Activated T-cell treated with anti-CD3 and anti-CD28 coated beads, Interleukin-2, amount 50 U/mL, for 72 hours (primary cell): ENCODE measurements at regions not wholly inside any gene's neighbourhood (a gene's known extent, or its start where the extent isn't known, plus 50 kb on each side); places are given as distances from the start of the nearest gene placed in this dataset.

ENCODE experiments used
- ATAC-seq, 2 donors: fragments of 150-1000 bp; cut with Tn5 transposase; replicated peaks in 1 of 2; 2 replicates each; pipeline ENCODE4 v1.10.0; 2021; ENCODE audit warnings: moderate library complexity in 2 of 2, mild to moderate bottlenecking in 1 of 2
- DNase-seq, 2 donors: peaks; one replicate each; pipeline ENCODE4 v3.0.0; 2021 to 2022; ENCODE audit warnings: mixed read lengths in 1 of 2
- H3K27ac Mint-ChIP-seq: one replicate; pipeline ENCODE4 v1.8.0; 2022; ENCODE audit warnings: mild to moderate bottlenecking, moderate library complexity, mixed read lengths
- H3K27me3 Mint-ChIP-seq: one replicate; pipeline ENCODE4 v1.8.0; 2022; ENCODE audit warnings: low read depth, mixed read lengths
- H3K36me3 Mint-ChIP-seq, 2 donors: one replicate each; pipeline ENCODE4 v1.8.0; 2022; ENCODE audit warnings: mixed read lengths in 2 of 2, mild to moderate bottlenecking in 1 of 2; ENCODE audit not compliant: insufficient read depth in 2 of 2
- H3K4me1 Mint-ChIP-seq: one replicate; pipeline ENCODE4 v1.8.0; 2022; ENCODE audit warnings: low read depth, mixed read lengths
- H3K4me3 Mint-ChIP-seq, 2 donors: one replicate each; pipeline ENCODE4 v1.8.0; 2022; ENCODE audit warnings: mild to moderate bottlenecking in 2 of 2, mixed read lengths in 2 of 2, moderate library complexity in 2 of 2
- H3K9me3 Mint-ChIP-seq, 2 donors: one replicate each; pipeline ENCODE4 v1.8.0; 2022; ENCODE audit warnings: mixed read lengths in 2 of 2

GRCh38 chr9:107807183-107807582 lies 317.6 kb upstream of the KLF4 start:
- no peaks in the 10 kb centered on the region for H3K27me3 Mint-ChIP-seq
- no peak for DNase-seq
- H3K27ac Mint-ChIP-seq, result no peak overlapping the region
- peaks cover 2 to 5% of the 10 kb centered on the region in 2 donors for H3K9me3 Mint-ChIP-seq
- no peak for ATAC-seq
- H3K4me1 Mint-ChIP-seq, result no peaks in the 10 kb centered on the region
- H3K4me3 Mint-ChIP-seq, result no peak overlapping the region
- H3K36me3 Mint-ChIP-seq, result no peaks in the 10 kb centered on the region

- no peaks in the 10 kb centered on the region for H3K36me3 Mint-ChIP-seq
- no peaks in the 10 kb centered on the region for H3K4me1 Mint-ChIP-seq
- H3K27ac Mint-ChIP-seq, result no peak overlapping the region
- H3K9me3 Mint-ChIP-seq, result peaks cover 2 to 5% of the 10 kb centered on the region in 2 donors
- no peaks in the 10 kb centered on the region for H3K27me3 Mint-ChIP-seq
- DNase-seq (no peak), ATAC-seq (no peak)
- no peak overlapping the region for H3K4me3 Mint-ChIP-seq
Observed at GRCh38 chr9:107805201-107805600, 315.6 kb upstream of the KLF4 start.

- Mint-ChIP-seq H3K36me3 (no peaks in the 10 kb centered on the region), H3K4me1 (no peaks in the 10 kb centered on the region), H3K4me3 (no peak overlapping the region), H3K27me3 (no peaks in the 10 kb centered on the region), H3K9me3 (no peaks in the 10 kb centered on the region), H3K27ac (no peak overlapping the region)
- no peak for DNase-seq
- ATAC-seq, result no peak
Observed at GRCh38 chr9:107794259-107794658, 304.7 kb upstream of the KLF4 start.

- no peaks in the 10 kb centered on the region for H3K4me1 Mint-ChIP-seq
- no peaks in the 10 kb centered on the region for H3K36me3 Mint-ChIP-seq
- no peak overlapping the region for H3K4me3 Mint-ChIP-seq
- DNase-seq, result no peak
- H3K27ac Mint-ChIP-seq, result no peak overlapping the region
- H3K9me3 Mint-ChIP-seq, result peaks cover 0 to 2% of the 10 kb centered on the region in 2 donors
- no peak for ATAC-seq
- H3K27me3 Mint-ChIP-seq, result no peaks in the 10 kb centered on the region
Observed at GRCh38 chr9:107793541-107793940, 304.0 kb upstream of the KLF4 start.

- no peaks in the 10 kb centered on the region for H3K27me3 Mint-ChIP-seq
- H3K9me3 Mint-ChIP-seq, result peaks cover 0 to 2% of the 10 kb centered on the region in 2 donors
- ATAC-seq, result no peak
- H3K27ac Mint-ChIP-seq, result no peak overlapping the region
- H3K4me1 Mint-ChIP-seq, result no peaks in the 10 kb centered on the region
- H3K36me3 Mint-ChIP-seq, result no peaks in the 10 kb centered on the region
- H3K4me3 Mint-ChIP-seq, result no peak overlapping the region
- no peak for DNase-seq
Observed at GRCh38 chr9:107792596-107792995, 303.0 kb upstream of the KLF4 start.

GRCh38 chr9:107792006-107792405 lies 302.4 kb upstream of the KLF4 start:
- Mint-ChIP-seq H3K9me3 (peaks cover 0 to 2% of the 10 kb centered on the region in 2 donors), H3K4me1 (no peaks in the 10 kb centered on the region), H3K27ac (no peak overlapping the region), H3K4me3 (no peak overlapping the region), H3K27me3 (no peaks in the 10 kb centered on the region), H3K36me3 (no peaks in the 10 kb centered on the region)
- DNase-seq, result no peak
- ATAC-seq, result no peak

GRCh38 chr9:107789001-107789700 lies 299.6 kb upstream of the KLF4 start:
- no peak for ATAC-seq

GRCh38 chr9:107786561-107786960 lies 297.0 kb upstream of the KLF4 start:
- Mint-ChIP-seq H3K4me1 (no peaks in the 10 kb centered on the region), H3K9me3 (peaks cover 0 to 2% of the 10 kb centered on the region in 2 donors), H3K4me3 (no peak overlapping the region), H3K36me3 (no peaks in the 10 kb centered on the region), H3K27ac (no peak overlapping the region), H3K27me3 (no peaks in the 10 kb centered on the region)
- no peak for ATAC-seq
- no peak for DNase-seq

More at GRCh38 chr9:107789001-107789700, 299.6 kb upstream of the KLF4 start:
- Mint-ChIP-seq H3K27ac (no peak overlapping the region), H3K4me3 (no peak overlapping the region), H3K4me1 (no peaks in the 10 kb centered on the region), H3K36me3 (no peaks in the 10 kb centered on the region), H3K9me3 (peaks cover 0 to 2% of the 10 kb centered on the region in 2 donors), H3K27me3 (no peaks in the 10 kb centered on the region)
- no peak for DNase-seq

GRCh38 chr9:107784235-107784958 lies 294.8 kb upstream of the KLF4 start:
- H3K27ac Mint-ChIP-seq, result no peak overlapping the region
- no peaks in the 10 kb centered on the region for H3K36me3 Mint-ChIP-seq
- ATAC-seq, result no peak
- H3K4me1 Mint-ChIP-seq, result no peaks in the 10 kb centered on the region
- H3K4me3 Mint-ChIP-seq, result no peak overlapping the region
- H3K27me3 Mint-ChIP-seq, result no peaks in the 10 kb centered on the region
- peaks cover 0 to 2% of the 10 kb centered on the region in 2 donors for H3K9me3 Mint-ChIP-seq
- no peak for DNase-seq

GRCh38 chr9:107782789-107783188 lies 293.2 kb upstream of the KLF4 start:
- Mint-ChIP-seq H3K36me3 (no peaks in the 10 kb centered on the region), H3K27ac (no peak overlapping the region), H3K9me3 (peaks cover 0 to 3% of the 10 kb centered on the region in 2 donors), H3K27me3 (no peaks in the 10 kb centered on the region), H3K4me3 (no peak overlapping the region), H3K4me1 (no peaks in the 10 kb centered on the region)
- no peak for ATAC-seq
- no peak for DNase-seq

GRCh38 chr9:107782381-107782780 lies 292.8 kb upstream of the KLF4 start:
- no peak overlapping the region for H3K27ac Mint-ChIP-seq
- no peaks in the 10 kb centered on the region for H3K36me3 Mint-ChIP-seq
- peaks cover 0 to 3% of the 10 kb centered on the region in 2 donors for H3K9me3 Mint-ChIP-seq

GRCh38 chr9:107780960-107781359 lies 291.4 kb upstream of the KLF4 start:
- H3K9me3 Mint-ChIP-seq, result peaks cover 0 to 3% of the 10 kb centered on the region in 2 donors
- no peaks in the 10 kb centered on the region for H3K36me3 Mint-ChIP-seq
- H3K4me1 Mint-ChIP-seq, result no peaks in the 10 kb centered on the region
- no peak for ATAC-seq
- H3K27me3 Mint-ChIP-seq, result no peaks in the 10 kb centered on the region
- H3K4me3 Mint-ChIP-seq, result no peak overlapping the region
- DNase-seq, result no peak
- no peak overlapping the region for H3K27ac Mint-ChIP-seq

More at GRCh38 chr9:107782381-107782780, 292.8 kb upstream of the KLF4 start:
- ATAC-seq (no peak), DNase-seq (no peak)
- Mint-ChIP-seq H3K4me1 (no peaks in the 10 kb centered on the region), H3K27me3 (no peaks in the 10 kb centered on the region), H3K4me3 (no peak overlapping the region)

- DNase-seq (no peak), ATAC-seq (no peak)
- H3K27ac Mint-ChIP-seq, result no peak overlapping the region
- H3K9me3 Mint-ChIP-seq, result peaks cover 0 to 3% of the 10 kb centered on the region in 2 donors
- no peak overlapping the region for H3K4me3 Mint-ChIP-seq
- H3K36me3 Mint-ChIP-seq, result no peaks in the 10 kb centered on the region
- H3K4me1 Mint-ChIP-seq, result no peaks in the 10 kb centered on the region
- no peaks in the 10 kb centered on the region for H3K27me3 Mint-ChIP-seq
Observed at GRCh38 chr9:107779731-107780130, 290.2 kb upstream of the KLF4 start.
